Mesenchymal stem cell (in vitro differentiated cells and primary cell): ENCODE measurements at regions not wholly inside any gene's neighbourhood (a gene's known extent, or its start where the extent isn't known, plus 50 kb on each side); places are given as distances from the start of the nearest gene placed in this dataset.

ENCODE experiments used
- DNase-seq: peaks from one replicate; pipeline ENCODE4 v3.0.0-alpha.2; 2013
- H2AFZ ChIP-seq: one replicate; pipeline ENCODE4 v1.6.1; 2013; ENCODE audit warnings: low read depth, mild to moderate bottlenecking, control low read depth, inconsistent platforms, low read length, moderate library complexity
- H2AK5ac ChIP-seq: 2 replicates; pipeline ENCODE4 v1.6.1; 2013; ENCODE audit warnings: low read length, moderate library complexity, mild to moderate bottlenecking, inconsistent platforms; ENCODE audit not compliant: severe bottlenecking
- H2BK120ac ChIP-seq: one replicate; pipeline ENCODE4 v1.6.1; 2013; ENCODE audit warnings: low read depth, mild to moderate bottlenecking, inconsistent platforms, low read length, moderate library complexity
- H2BK12ac ChIP-seq, 2 experiments: one replicate each; pipeline ENCODE4 v1.6.1; 2013; ENCODE audit warnings: inconsistent platforms in 2 of 2, low read length in 2 of 2, mild to moderate bottlenecking in 2 of 2, moderate library complexity in 2 of 2, control low read depth in 1 of 2
- H2BK15ac ChIP-seq: one replicate; pipeline ENCODE4 v1.6.1; 2013; ENCODE audit warnings: mild to moderate bottlenecking, low read depth, inconsistent platforms; ENCODE audit not compliant: poor library complexity, severe bottlenecking
- H2BK5ac ChIP-seq: 2 replicates; pipeline ENCODE4 v1.6.1; 2013; ENCODE audit warnings: low read depth, mild to moderate bottlenecking, low read length, control low read depth, inconsistent platforms; ENCODE audit not compliant: poor library complexity, severe bottlenecking
- H3K14ac ChIP-seq, 2 experiments: one replicate each; pipeline ENCODE4 v1.6.1; 2013; ENCODE audit warnings: inconsistent platforms in 2 of 2, low read length in 2 of 2, control low read depth in 1 of 2, mild to moderate bottlenecking in 1 of 2, moderate library complexity in 1 of 2
- H3K18ac ChIP-seq, 2 experiments: one replicate each; pipeline ENCODE4 v1.6.1; 2013; ENCODE audit warnings: inconsistent platforms in 2 of 2, low read length in 2 of 2, control low read depth in 1 of 2, low read depth in 1 of 2, mild to moderate bottlenecking in 1 of 2
- H3K23ac ChIP-seq, 2 experiments: one replicate each; pipeline ENCODE4 v1.6.1; 2013; ENCODE audit warnings: inconsistent platforms in 2 of 2, low read length in 2 of 2, mild to moderate bottlenecking in 2 of 2, moderate library complexity in 2 of 2, control low read depth in 1 of 2
- H3K27ac ChIP-seq: 2 replicates; pipeline ENCODE4 v1.5.1; 2013; ENCODE audit warnings: mild to moderate bottlenecking, moderate library complexity, low read length, control low read depth, inconsistent platforms; ENCODE audit not compliant: poor library complexity, severe bottlenecking
- H3K27me3 ChIP-seq, 2 experiments: 2 replicates each; pipeline versions ENCODE4 v1.6.1 to v1.7.0; 2013; ENCODE audit warnings: low read length in 2 of 2, mild to moderate bottlenecking in 2 of 2, moderate library complexity in 2 of 2, control low read depth in 1 of 2, inconsistent platforms in 1 of 2; ENCODE audit not compliant: control insufficient read depth in 1 of 2, insufficient read depth in 1 of 2
- H3K36me3 ChIP-seq, 2 experiments: 2 replicates each; pipeline versions ENCODE4 v1.6.1 to v1.7.0; 2013; ENCODE audit warnings: low read length in 2 of 2, control low read depth in 1 of 2, inconsistent platforms in 1 of 2, low read depth in 1 of 2, mild to moderate bottlenecking in 1 of 2; ENCODE audit not compliant: insufficient read depth in 2 of 2, control insufficient read depth in 1 of 2
- H3K4ac ChIP-seq, 2 experiments: one replicate each; pipeline ENCODE4 v1.6.1; 2013; ENCODE audit warnings: inconsistent platforms in 2 of 2, low read length in 2 of 2, mild to moderate bottlenecking in 2 of 2, moderate library complexity in 2 of 2, control low read depth in 1 of 2, low read depth in 1 of 2
- H3K4me1 ChIP-seq: 2 replicates; pipeline ENCODE4 v1.6.1; 2013; ENCODE audit warnings: low read depth, low read length, control low read depth; ENCODE audit not compliant: control insufficient read depth, insufficient read depth
- H3K4me2 ChIP-seq: 2 replicates; pipeline ENCODE4 v1.6.1; 2013; ENCODE audit warnings: low read length, mild to moderate bottlenecking, inconsistent platforms; ENCODE audit not compliant: poor library complexity, severe bottlenecking
- H3K4me3 ChIP-seq, 2 experiments: 2 replicates each; pipeline versions ENCODE4 v1.5.1 to v1.7.0; 2013; ENCODE audit warnings: low read length in 2 of 2, mild to moderate bottlenecking in 2 of 2, control low read depth in 1 of 2, low read depth in 1 of 2; ENCODE audit not compliant: insufficient read depth in 1 of 2
- H3K79me1 ChIP-seq: replicated peaks from 2 replicates; pipeline ENCODE4 v1.6.1; 2013; ENCODE audit warnings: mild to moderate bottlenecking, control low read depth, low read length, inconsistent platforms; ENCODE audit not compliant: poor library complexity, severe bottlenecking
- H3K9ac ChIP-seq: 2 replicates; pipeline ENCODE4 v1.7.0; 2013; ENCODE audit warnings: mild to moderate bottlenecking, low read length, moderate library complexity
- H3K9me3 ChIP-seq: 2 replicates; pipeline ENCODE4 v1.7.0; 2013; ENCODE audit warnings: mild to moderate bottlenecking, low read length; ENCODE audit not compliant: control insufficient read depth
- H4K8ac ChIP-seq: one replicate; pipeline ENCODE4 v1.6.1; 2013; ENCODE audit warnings: inconsistent platforms, mild to moderate bottlenecking, low read length, moderate library complexity
- H4K91ac ChIP-seq: one replicate; pipeline ENCODE4 v1.6.1; 2013; ENCODE audit warnings: mild to moderate bottlenecking, low read length, inconsistent platforms
- WGBS: methylation state at CpG from one replicate; pipeline ENCODE4 v1.1.7; 2013; ENCODE audit warnings: mixed read lengths; 5-methylcytosine and 5-hydroxymethylcytosine counted together

DNA sequence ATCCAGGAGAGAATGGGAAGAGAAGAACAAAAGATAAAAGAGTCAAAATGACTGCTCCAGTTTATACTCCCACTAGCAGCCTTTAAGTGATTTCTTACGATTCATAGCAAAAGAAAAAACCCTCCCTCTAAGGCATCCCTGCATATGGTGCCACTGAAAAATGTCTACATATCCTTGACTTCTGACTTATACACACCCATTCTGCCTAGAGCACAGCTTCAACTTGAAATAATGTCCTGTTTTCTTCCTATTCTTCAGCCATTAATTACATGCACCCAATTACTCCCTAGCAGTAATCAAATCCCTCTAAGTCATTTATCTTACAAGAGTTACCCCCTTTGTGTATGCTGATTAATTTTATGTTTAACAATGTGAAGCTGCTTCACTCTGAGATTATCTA is 393.5 kb downstream of the HTR7 start:
- Histone ChIP-seq H4K91ac (no peak overlapping the region), H3K23ac (no peak overlapping the region), H3K4ac (no peak overlapping the region), H2AK5ac (no peak overlapping the region), H2BK15ac (no peak overlapping the region), H2BK120ac (no peak overlapping the region), H4K8ac (no peak overlapping the region), H3K4me2 (no peak overlapping the region), H2BK12ac (no peak overlapping the region), H3K4me3 (no peak overlapping the region), H3K9me3 (no peaks in the 10 kb centered on the region), H3K14ac (no peak overlapping the region), H3K9ac (no peak overlapping the region), H3K79me1 (no peaks in the 10 kb centered on the region), H3K36me3 (no peaks in the 10 kb centered on the region), H3K27ac (no peak overlapping the region), H3K18ac (no peak overlapping the region), H3K27me3 (no peaks in the 10 kb centered on the region), H3K4me1 (no peaks in the 10 kb centered on the region), H2AFZ (no peak overlapping the region), H2BK5ac (no peak overlapping the region)
- WGBS, result 96% methylated on average over 1 of the region's 1 CpG
- DNase-seq, result no peak

- no peak overlapping the region for H2BK5ac ChIP-seq
- no peaks in the 10 kb centered on the region for H3K27me3 ChIP-seq
- no peaks in the 10 kb centered on the region for H3K4me1 ChIP-seq
- peak; percentile 81 for DNase-seq
- no peak overlapping the region for H3K14ac ChIP-seq
- no peak overlapping the region for H2AFZ ChIP-seq
- H4K91ac ChIP-seq, result no peak overlapping the region
- peaks cover 14% of the 10 kb centered on the region for H3K9me3 ChIP-seq
- H2BK120ac ChIP-seq, result no peak overlapping the region
- H2AK5ac ChIP-seq, result no peak overlapping the region
- no peak overlapping the region for H3K23ac ChIP-seq
- no peak overlapping the region for H3K18ac ChIP-seq
- H3K9ac ChIP-seq, result no peak overlapping the region
- H3K36me3 ChIP-seq, result no peaks in the 10 kb centered on the region
- no peak overlapping the region for H3K27ac ChIP-seq
- H4K8ac ChIP-seq, result no peak overlapping the region
- no peak overlapping the region for H3K4me2 ChIP-seq
- no peaks in the 10 kb centered on the region for H3K79me1 ChIP-seq
- no peak overlapping the region for H2BK12ac ChIP-seq
- 38% methylated on average over 1 of the region's 1 CpG for WGBS
- H2BK15ac ChIP-seq, result no peak overlapping the region
- no peak overlapping the region for H3K4ac ChIP-seq
- no peak overlapping the region for H3K4me3 ChIP-seq
Observed at GRCh38 chr10:90470966-90471365, 386.9 kb downstream of the HTR7 start.

- Histone ChIP-seq H2AFZ (no peak overlapping the region), H2BK15ac (no peak overlapping the region), H3K4me3 (no peak overlapping the region), H3K4ac (no peak overlapping the region), H3K14ac (no peak overlapping the region), H3K9me3 (no peaks in the 10 kb centered on the region), H3K79me1 (no peaks in the 10 kb centered on the region), H3K18ac (no peak overlapping the region), H3K23ac (no peak overlapping the region), H2AK5ac (no peak overlapping the region), H4K8ac (no peak overlapping the region), H3K4me1 (no peaks in the 10 kb centered on the region), H2BK12ac (no peak overlapping the region), H3K27ac (no peak overlapping the region), H3K36me3 (no peaks in the 10 kb centered on the region), H3K4me2 (no peak overlapping the region), H4K91ac (no peak overlapping the region), H2BK5ac (no peak overlapping the region), H3K9ac (no peak overlapping the region), H3K27me3 (no peaks in the 10 kb centered on the region), H2BK120ac (no peak overlapping the region)
- no peak for DNase-seq
Observed at GRCh38 chr10:90480466-90480865, 377.4 kb downstream of the HTR7 start.

DNA sequence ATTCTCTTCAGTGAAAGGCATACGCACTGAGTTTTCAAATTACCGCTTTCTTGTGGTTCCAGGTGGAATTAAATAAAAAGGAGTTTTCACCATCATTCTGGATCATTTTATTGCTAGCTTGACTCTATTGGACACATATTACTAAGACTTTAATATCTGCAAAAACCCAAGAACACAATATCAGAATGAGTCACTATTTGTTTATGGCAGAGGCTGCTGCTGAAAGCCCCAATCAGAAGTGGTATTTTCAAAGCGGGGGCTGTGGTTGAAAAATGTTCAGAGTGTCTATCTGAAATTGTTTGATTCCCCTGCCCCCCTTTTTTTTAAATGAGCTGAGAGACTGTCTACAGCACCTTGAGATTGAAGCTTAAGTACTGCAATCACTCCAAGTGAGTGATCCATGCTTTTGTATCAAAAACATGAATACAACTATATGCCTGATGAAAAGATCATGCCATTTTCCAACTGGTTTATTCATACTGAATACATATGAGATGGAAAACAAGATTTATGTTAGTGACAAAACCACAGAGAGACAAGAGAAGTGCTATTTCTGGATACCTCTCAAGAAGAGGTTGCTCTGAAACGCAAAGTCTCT is 376.4 kb downstream of the HTR7 start:
- no peaks in the 10 kb centered on the region for H3K36me3 ChIP-seq
- WGBS, result 64% methylated on average over 3 of the region's 4 CpGs

More for the DNA sequence above, 376.4 kb downstream of the HTR7 start:
- Histone ChIP-seq H4K8ac (no peak overlapping the region), H3K9ac (no peak overlapping the region), H3K27ac (no peak overlapping the region), H3K9me3 (peaks cover 8% of the 10 kb centered on the region), H3K18ac (no peak overlapping the region), H2AFZ (no peak overlapping the region), H3K23ac (no peak overlapping the region), H2BK120ac (no peak overlapping the region), H2BK12ac (no peak overlapping the region), H3K79me1 (no peaks in the 10 kb centered on the region), H3K14ac (no peak overlapping the region), H3K4me2 (no peak overlapping the region), H3K4ac (no peak overlapping the region), H4K91ac (no peak overlapping the region), H3K4me3 (no peak overlapping the region), H2BK5ac (no peak overlapping the region), H2AK5ac (no peak overlapping the region), H2BK15ac (no peak overlapping the region), H3K27me3 (no peaks in the 10 kb centered on the region), H3K4me1 (no peaks in the 10 kb centered on the region)
- DNase-seq, result peak; percentile 35
